ENCODE measurements at regions not wholly inside any gene's neighbourhood (a gene's known extent, or its start where the extent isn't known, plus 50 kb on each side); places are given as distances from the start of the nearest gene placed in this dataset.
"Not testable (repeated sequence)": the region's sequence is repeated elsewhere in the genome, so short reads cannot be mapped to it uniquely, and the experiment has no call there.

DNA sequence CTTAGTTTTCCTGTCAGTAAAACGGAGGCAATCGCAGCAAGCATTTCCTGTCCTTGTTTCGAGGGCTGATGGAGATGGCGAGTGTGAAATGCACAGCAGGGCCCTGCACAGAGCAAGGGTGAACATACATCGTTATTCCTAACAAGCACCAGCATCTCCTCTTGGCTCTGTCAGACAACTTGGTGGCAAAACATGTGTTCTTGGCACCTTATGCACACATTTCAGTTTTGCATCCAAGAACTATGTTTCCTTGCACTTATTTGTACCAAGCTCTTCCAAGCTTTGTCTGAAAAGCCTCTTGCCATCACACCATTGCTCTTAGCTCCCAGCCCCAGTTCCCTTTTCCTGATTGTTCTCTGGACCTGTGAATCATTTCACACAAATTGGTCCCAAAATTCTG, 132.9 kb upstream of the GRB10 start:
- no peaks in the 10 kb centered on the region for H3K27me3 ChIP-seq

DNA sequence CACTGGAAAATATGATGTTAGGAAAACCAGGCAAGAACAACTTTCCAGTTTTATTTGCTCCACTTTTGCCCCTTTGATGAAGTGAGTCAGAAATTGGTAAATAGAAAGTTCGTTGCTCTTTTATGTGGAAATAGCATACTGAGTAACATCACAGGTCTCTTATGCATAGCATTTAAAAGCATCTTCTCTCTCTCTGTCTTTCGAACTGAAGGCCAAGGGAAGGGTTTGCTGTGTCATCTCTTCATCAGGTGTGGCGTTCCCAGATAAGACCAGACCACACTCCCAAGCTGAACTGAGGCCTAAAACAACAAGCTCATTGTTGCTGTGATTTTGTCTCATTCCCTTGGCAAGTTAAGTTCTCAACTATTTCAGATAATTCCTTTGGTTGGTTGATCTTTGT, 131.8 kb upstream of the GRB10 start:
- in situ Hi-C loops (cut with MboI; ENCODE audit: low sequenced_read_pairs in 4 of 4), result no loop called here

More for the DNA sequence above, 132.9 kb upstream of the GRB10 start:
- intact Hi-C loops (cut with DNase I; ENCODE audit: low total_unique reads), result no loop called here
- in situ Hi-C loops (cut with MboI; ENCODE audit: low sequenced_read_pairs in 4 of 4), result no loop called here
- no peaks in the 10 kb centered on the region for H3K9me3 ChIP-seq
- TF ChIP-seq, protein P1, sequence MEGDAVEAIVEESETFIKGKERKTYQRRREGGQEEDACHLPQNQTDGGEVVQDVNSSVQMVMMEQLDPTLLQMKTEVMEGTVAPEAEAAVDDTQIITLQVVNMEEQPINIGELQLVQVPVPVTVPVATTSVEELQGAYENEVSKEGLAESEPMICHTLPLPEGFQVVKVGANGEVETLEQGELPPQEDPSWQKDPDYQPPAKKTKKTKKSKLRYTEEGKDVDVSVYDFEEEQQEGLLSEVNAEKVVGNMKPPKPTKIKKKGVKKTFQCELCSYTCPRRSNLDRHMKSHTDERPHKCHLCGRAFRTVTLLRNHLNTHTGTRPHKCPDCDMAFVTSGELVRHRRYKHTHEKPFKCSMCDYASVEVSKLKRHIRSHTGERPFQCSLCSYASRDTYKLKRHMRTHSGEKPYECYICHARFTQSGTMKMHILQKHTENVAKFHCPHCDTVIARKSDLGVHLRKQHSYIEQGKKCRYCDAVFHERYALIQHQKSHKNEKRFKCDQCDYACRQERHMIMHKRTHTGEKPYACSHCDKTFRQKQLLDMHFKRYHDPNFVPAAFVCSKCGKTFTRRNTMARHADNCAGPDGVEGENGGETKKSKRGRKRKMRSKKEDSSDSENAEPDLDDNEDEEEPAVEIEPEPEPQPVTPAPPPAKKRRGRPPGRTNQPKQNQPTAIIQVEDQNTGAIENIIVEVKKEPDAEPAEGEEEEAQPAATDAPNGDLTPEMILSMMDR (IDR thresholded peaks at IDR 0.05 in 4 of 5, conservative IDR thresholded peaks at IDR 0.05 in 1 of 5), result no peak
- TF ChIP-seq POLR2A (IDR thresholded peaks at IDR 0.05), result no peak
- no peaks in the 10 kb centered on the region for H3K4me1 ChIP-seq
- DNase-seq (no peak), ATAC-seq (no peak)
- H3K27ac ChIP-seq, result no peak overlapping the region
- H3K36me3 ChIP-seq, result no peaks in the 10 kb centered on the region
- H3K4me3 ChIP-seq, result no peak overlapping the region

DNA sequence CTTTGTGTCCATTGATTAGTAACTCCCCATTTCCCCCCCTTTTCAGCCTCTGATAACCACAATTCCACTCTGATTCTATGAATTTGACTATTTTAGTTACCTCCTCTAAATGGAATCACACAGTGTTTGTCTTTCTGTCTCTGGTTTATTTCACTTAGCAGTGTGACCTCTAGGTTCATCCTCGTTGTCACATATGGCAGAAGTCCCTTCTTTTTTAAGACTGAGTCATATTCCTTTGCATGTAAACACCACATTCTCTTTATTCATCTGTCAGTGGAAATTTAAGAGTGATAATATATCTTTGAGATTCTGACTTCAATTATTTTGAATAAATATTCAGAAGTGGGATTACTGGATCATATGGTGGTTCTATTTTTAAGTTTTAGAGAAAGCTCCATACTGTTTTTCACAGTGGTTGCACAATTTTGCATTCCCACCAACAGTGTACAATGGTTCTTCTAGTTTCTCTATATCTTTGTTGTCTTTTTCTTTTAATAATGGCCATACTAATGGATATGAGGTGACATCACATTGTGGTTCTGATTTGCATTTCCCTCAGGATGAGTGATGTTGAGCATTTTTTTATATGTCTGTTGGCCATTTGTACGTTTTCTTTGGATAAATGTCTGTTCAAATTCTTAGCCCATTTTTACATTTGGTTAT, 126.1 kb upstream of the GRB10 start:
- intact Hi-C loops (cut with DNase I; ENCODE audit: low total_unique reads), result no loop called here
- TF ChIP-seq, protein P1 (IDR thresholded peaks at IDR 0.05 in 4 of 5, conservative IDR thresholded peaks at IDR 0.05 in 1 of 5), result no peak
- no peak for TF ChIP-seq POLR2A (IDR thresholded peaks at IDR 0.05)
- no peaks in the 10 kb centered on the region for H3K27me3 ChIP-seq
- ATAC-seq (no peak), DNase-seq (no peak)
- H3K4me3 ChIP-seq, result no peak overlapping the region
- no peak overlapping the region for H3K27ac ChIP-seq
- in situ Hi-C loops (cut with MboI; ENCODE audit: low sequenced_read_pairs in 4 of 4), result no loop called here
- H3K4me1 ChIP-seq, result no peaks in the 10 kb centered on the region
- no peaks in the 10 kb centered on the region for H3K36me3 ChIP-seq
- no peaks in the 10 kb centered on the region for H3K9me3 ChIP-seq

More for the DNA sequence above, 131.8 kb upstream of the GRB10 start:
- no peak overlapping the region for H3K4me3 ChIP-seq
- DNase-seq (no peak), ATAC-seq (no peak)
- H3K4me1 ChIP-seq, result no peaks in the 10 kb centered on the region
- intact Hi-C loops (cut with DNase I; ENCODE audit: low total_unique reads), result no loop called here
- H3K27me3 ChIP-seq, result no peaks in the 10 kb centered on the region
- H3K9me3 ChIP-seq, result no peaks in the 10 kb centered on the region
- no peaks in the 10 kb centered on the region for H3K36me3 ChIP-seq
- no peak overlapping the region for H3K27ac ChIP-seq
- no peak for TF ChIP-seq POLR2A (IDR thresholded peaks at IDR 0.05)
- TF ChIP-seq, protein P1 (IDR thresholded peaks at IDR 0.05 in 4 of 5, conservative IDR thresholded peaks at IDR 0.05 in 1 of 5), result no peak

DNA sequence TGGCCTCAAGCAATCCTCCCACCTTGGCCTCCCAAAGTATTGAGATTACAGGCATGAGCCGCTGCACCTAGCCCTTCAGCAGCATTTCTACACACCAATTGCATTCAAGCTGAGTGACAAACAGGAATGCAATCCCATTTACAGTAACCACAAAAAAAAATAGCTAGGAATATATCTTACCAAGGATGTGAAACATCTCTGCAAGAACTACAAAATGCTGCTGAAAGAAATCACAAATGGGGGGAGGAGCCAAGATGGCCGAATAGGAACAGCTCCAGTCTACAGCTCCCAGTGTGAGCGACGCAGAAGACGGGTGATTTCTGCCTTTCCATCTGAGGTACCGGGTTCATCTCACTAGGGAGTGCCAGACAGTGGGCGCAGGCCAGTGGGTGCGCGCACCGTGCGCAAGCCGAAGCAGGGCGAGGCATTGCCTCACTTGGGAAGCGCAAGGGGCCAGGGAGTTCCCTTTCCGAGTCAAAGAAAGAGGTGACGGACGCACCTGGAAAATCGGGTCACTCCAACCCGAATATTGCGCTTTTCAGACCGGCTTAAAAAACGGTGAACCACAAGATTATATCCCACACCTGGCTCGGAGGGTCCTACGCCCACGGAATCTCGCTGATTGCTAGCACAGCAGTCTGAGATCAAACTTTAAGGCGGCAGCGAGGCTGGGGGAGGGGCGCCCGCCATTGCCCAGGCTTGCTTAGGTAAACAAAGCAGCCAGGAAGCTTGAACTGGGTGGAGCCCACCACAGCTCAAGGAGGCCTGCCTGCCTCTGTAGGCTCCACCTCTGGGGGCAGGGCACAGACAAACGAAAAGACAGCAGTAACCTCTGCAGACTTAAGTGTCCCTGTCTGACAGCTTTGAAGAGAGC, 116.1 kb upstream of the GRB10 start:
- H3K9me3 ChIP-seq; ATAC-seq; intact Hi-C loops (cut with DNase I; ENCODE audit: low total_unique reads); H3K4me3 ChIP-seq; H3K27ac ChIP-seq; DNase-seq; H3K27me3 ChIP-seq; in situ Hi-C loops (cut with MboI; ENCODE audit: low sequenced_read_pairs in 4 of 4); H3K4me1 ChIP-seq; H3K36me3 ChIP-seq: not testable (repeated sequence)

DNA sequence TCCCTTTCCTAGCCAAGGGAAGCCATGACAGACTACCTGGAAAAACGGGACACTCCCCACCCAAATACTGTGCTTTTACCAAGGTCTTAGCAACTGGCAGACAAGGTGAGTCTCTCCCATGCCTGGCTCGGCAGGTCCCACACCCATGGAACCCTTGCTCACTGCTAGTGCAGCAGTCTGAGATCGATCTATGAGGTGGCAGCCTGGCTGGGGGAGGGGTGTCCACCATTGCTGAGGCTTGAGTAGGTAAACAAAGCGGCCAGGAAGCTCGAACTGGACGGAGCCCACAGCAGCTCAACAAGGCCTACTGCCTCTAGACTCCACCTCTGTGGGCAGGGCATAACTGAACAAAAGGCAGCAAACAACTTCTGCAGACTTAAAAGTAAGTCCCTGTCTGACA, 104.4 kb upstream of the GRB10 start:
- H3K27me3 ChIP-seq; H3K9me3 ChIP-seq; in situ Hi-C loops (cut with MboI; ENCODE audit: low sequenced_read_pairs in 4 of 4); intact Hi-C loops (cut with DNase I; ENCODE audit: low total_unique reads); H3K4me3 ChIP-seq; ATAC-seq; DNase-seq; H3K27ac ChIP-seq; H3K36me3 ChIP-seq; H3K4me1 ChIP-seq: not testable (repeated sequence)

Data from gastrocnemius medialis (tissue), 4 donors.